Activated CD8-positive, alpha-beta memory T cell treated with anti-CD3 and anti-CD28 coated beads, Interleukin-2, amount 50 U/mL, for 4 hours (primary cell): ENCODE measurements at regions not wholly inside any gene's neighbourhood (a gene's known extent, or its start where the extent isn't known, plus 50 kb on each side); places are given as distances from the start of the nearest gene placed in this dataset.
"Not testable (repeated sequence)": the region's sequence is repeated elsewhere in the genome, so short reads cannot be mapped to it uniquely, and the experiment has no call there.

Experiments
- DNase-seq: peaks from one replicate; pipeline ENCODE4 v3.0.0-alpha.2; 2020

DNA sequence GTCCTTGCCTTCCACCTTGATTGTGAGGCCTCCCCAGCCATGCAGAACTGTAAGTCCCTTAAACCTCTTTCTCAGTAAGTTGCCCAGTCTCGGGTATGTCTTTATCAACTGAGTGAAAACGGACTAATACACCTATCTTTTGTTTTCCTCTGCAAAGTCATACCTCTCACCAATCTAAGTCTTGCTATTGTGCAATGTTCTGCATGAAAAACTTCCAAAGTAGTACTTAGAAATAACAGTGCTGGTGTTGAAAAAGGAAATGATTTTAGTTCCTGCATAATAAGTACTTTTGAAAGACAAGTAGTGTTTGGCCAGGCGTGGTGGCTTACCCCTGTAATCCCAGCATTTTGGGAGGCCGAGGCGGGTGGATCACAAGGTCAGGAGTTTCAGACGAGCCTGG lies 573.5 kb downstream of the ANKRD50 start:
- DNase-seq = no peak

DNA sequence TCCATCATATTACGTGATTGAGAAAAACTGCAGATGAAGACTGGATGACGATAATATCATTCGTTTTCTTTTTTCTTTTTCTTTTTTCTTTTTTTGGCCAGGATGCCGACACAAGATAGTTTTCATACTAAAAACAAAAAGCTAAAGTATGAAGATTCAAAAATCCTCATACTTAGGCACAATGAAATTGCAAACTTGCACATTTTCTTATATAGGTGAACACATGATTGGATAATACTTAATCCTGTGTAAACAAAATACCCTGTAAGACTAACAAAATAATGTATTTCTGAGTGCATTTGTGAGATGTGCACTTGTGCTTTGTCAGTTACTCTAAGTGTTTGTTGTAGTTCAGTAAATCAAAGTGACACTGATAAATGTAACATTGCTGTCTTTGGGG lies 568.9 kb downstream of the ANKRD50 start:
- no peak for DNase-seq

DNA sequence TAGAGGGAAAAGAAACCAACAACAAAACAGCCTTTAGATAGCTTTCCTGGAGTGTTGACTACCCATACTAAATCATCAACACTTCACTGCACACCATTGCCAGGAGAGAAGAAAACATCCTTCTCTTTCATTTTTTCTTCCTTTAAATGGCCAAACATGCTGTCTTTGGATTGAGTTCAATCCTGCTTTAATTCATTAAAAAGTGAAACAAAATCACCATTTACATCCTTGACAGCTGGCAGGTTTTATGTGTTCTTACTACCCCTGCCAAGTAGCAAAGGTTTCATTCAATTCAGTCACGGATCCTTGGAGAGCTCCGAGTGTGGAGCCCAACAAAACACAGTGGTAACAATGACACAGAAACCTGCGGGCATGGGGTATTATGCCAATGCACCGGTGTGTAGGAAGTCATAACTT lies 568.3 kb downstream of the ANKRD50 start:
- no peak for DNase-seq

GRCh38 chr4:124146068-124146467 lies 566.5 kb downstream of the ANKRD50 start:
- no peak for DNase-seq

- DNase-seq = no peak
These were observed 561.5 kb downstream of the ANKRD50 start for GRCh38 chr4:124151031-124151430.

DNA sequence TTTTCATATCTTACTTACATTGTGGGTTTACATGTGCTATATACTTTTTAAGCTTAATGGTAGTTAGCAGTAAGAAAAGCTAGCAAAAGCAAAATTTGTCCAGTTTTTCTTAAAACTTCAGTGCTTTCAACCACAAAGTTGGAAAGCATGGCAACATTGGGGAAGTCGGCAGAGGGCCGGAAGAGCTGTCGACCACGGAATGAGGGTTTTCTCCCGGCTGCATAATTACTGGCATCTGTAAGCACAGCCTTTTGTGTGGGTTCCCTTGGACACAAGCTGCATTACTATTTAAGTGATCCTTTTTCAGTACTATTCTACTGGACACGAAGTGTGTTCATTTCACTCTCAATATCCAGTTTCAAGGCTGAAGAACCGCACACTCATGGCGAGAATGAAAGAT lies 560.4 kb downstream of the ANKRD50 start:
- DNase-seq = no peak

GRCh38 chr4:124155239-124155638 lies 557.3 kb downstream of the ANKRD50 start:
- DNase-seq = no peak

- DNase-seq = no peak
These were observed 555.0 kb downstream of the ANKRD50 start for GRCh38 chr4:124157396-124158083.

DNA sequence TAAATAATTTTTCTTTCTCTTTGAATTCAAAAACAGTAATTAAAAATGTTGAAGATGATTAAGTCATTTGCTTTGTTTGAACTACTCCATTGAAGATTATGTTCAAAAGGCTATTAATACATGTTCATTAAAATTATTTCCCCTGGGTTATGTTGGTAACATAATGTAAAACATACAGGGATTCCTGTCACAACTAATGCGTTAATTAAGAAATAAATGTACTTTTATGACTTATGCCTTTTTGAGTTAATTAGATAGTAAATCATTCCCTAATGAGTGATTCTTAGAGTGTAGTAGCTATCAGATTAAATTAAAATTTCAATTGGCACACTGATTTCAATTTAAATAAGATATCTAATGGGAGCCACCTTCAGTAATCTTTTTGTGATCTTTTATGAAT lies 549.1 kb downstream of the ANKRD50 start:
- DNase-seq = no peak

GRCh38 chr4:124167602-124168001 lies 544.9 kb downstream of the ANKRD50 start:
- no peak for DNase-seq

GRCh38 chr4:124169524-124169923 lies 543.0 kb downstream of the ANKRD50 start:
- not testable (repeated sequence) for DNase-seq

DNA sequence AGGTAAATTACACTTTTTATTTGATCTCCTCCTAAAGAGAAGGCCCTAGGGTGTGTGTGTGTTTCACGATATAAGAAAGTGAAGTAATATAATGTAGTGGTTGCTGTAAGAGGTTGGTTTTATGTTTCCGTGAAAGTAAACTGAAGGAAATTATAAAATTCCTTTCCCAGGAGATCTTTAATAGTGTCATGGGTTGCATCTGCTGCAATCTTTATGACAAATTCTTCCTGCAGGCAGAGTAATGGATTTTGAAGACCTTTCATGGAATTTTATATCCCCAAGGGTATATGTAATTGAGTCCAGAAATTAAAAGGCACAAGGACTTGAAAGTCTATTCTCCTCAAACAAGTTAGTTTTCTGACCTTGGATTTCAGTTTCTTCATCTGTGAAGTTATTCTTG lies 538.6 kb downstream of the ANKRD50 start:
- no peak for DNase-seq

DNA sequence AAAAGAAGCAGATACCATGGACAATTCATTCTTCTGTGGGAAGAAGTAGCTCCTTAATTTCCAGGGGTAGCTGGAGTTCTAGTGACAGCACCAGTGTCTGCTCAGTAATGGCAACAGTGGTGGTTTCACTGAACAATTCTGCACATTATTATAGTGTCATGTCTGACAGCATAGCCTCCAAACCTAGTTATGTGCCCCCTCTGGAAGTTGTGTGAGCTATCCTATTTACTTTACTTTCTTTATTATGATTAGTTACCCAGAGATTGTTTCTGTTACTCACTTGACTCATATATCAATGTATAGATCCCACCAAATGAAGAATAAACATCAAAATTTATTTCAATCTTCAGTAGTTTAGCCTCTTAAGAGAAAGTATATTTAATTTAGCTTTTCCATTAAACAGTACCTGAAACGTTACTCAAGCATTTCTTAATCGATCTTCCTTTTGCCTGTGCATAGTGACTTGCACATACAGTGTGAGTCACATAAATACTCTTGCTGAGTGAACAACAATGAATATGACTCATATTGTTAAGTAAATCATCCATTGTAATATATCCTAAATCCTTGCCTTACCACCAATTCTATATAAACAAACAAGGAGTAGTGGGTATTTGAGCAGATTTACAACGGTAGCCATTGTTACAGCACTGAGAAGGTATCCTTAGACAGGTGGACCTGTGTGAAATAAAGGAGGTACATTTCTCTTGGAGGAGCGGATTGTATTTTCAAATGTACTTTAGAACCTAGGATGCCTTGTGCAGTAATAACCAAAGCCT lies 534.7 kb downstream of the ANKRD50 start:
- no peak for DNase-seq

- no peak for DNase-seq
These were observed 534.0 kb downstream of the ANKRD50 start for GRCh38 chr4:124178449-124179021.

DNA sequence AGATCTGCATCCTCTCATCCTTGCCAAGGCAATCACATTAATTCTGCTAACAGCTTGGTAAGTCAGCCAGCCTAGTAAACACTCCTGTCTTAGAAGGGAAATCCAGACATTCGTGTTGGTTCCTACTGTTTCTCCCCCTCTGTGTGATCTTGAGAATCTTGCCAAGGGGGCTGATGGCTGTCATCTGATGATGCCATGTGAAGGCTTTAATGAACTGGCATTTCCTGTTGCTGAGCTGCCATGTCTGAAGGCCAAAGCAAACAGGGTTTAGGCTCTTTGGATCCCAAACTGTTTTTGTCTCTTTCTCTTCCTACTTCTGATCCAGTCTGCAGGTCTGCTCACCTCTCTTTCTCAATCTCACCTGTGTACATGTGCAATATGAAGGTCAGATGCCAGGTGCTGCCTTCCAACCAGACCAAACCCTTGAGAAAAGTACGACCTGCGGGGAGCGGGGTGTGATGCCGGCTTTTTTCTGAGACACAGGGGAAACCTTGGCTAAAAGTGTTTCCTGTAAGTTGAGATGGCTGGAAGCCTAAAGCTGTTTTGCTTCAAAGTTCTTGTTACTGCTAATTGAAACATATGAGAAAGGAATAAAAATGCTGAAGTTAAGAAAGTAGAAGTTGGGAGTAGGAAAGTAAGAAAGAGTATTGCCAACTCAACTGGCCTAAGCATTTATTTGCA lies 532.9 kb downstream of the ANKRD50 start:
- DNase-seq = no peak

GRCh38 chr4:124181039-124181438 lies 531.5 kb downstream of the ANKRD50 start:
- DNase-seq = no peak

- DNase-seq = no peak
These were observed 529.3 kb downstream of the ANKRD50 start for GRCh38 chr4:124183231-124183630.

DNA sequence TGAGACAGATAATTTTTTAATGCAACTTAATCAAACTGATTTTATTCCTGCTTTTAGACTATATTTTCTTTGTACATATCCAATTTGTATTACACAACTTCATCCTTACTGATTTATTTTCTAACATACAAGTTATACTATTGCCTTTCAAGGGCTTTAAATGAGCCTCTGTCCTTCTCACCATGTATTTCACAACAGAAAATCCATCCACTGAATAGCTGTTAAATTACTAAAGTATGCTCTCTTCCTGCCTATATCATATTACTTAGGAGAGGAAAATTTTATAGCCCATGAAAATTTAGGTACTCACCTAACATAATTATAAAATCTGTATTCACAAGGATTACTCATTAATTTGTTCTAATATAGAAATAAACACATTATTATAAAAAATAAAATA lies 528.6 kb downstream of the ANKRD50 start:
- no peak for DNase-seq

DNA sequence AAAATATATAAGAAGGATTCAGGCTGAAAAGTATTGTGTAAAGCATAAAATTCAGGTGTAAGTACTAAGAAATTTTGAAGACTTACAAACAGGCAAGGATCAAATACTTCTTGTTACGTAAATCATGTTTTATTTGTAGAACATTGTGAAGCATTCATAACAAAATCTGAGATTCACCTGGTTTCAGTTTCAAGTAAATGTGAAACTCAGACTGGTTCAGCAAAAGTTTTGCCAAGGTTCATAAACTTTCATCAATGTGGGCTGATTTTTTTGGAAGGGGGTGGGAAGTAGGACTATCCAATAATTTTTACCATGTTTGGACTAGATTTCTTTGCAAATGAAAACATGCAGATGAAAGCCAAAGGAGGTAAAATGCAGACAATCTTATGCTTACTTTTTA lies 527.7 kb downstream of the ANKRD50 start:
- no peak for DNase-seq

- DNase-seq = no peak
These were observed 523.9 kb downstream of the ANKRD50 start for GRCh38 chr4:124188595-124188994.

DNA sequence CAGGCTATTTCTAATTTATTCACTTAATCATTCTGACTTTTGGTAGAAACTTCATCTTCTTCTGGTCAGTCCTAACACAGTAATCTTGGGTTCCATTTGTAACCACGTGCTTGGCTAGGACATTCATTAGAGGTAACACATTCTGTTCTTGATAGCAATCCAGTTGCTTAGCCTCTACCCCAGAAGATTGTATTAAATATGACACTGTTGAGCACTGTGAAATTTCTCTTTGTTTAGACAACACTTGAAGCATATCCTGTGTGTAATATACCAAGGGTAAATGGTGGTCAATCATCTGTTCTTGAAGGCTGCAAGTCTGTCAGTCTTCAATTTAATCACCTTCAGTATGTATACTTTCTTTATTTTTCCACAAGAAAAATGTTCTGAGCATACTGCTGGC lies 523.0 kb downstream of the ANKRD50 start:
- no peak for DNase-seq

GRCh38 chr4:124191329-124191728 lies 521.2 kb downstream of the ANKRD50 start:
- no peak for DNase-seq

DNA sequence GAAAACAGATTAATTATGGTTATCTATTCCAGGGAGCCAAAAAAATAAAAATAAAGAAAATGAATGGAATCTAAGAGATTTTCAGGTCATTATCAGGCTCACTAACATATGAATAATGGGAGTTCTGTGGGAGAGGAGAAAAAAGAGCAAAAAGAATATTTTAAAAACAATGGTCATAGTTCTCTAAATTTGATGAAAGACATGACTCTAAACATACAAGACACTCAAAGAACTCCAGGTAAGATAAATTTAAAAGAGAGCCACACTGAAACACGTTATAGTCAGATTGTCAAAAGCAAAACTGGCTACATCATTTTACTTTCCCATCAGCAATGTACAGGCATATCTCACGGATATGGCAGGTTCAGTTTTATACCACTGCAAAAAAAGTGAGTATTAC lies 520.0 kb downstream of the ANKRD50 start:
- DNase-seq = no peak

GRCh38 chr4:124199185-124199584 lies 513.3 kb downstream of the ANKRD50 start:
- no peak for DNase-seq
